Karpas-422 (cell line): ENCODE measurements at regions not wholly inside any gene's neighbourhood (a gene's known extent, or its start where the extent isn't known, plus 50 kb on each side); places are given as distances from the start of the nearest gene placed in this dataset.

Source experiments
- DNase-seq: peaks from one replicate; pipeline ENCODE4 v3.0.0-alpha.2; 2015
- H2AFZ ChIP-seq: fragments of 200-600 bp; sonication (generic); 2 replicates; pipeline ENCODE4 v1.6.1; 2014; ENCODE audit warnings: antibody characterized with exemption, low read length, mixed read lengths
- H3K27ac ChIP-seq: fragments of 200-600 bp; sonication (generic); 2 replicates; pipeline ENCODE4 v1.5.1; 2014; ENCODE audit warnings: mild to moderate bottlenecking, low read length, moderate library complexity
- H3K27me3 ChIP-seq: fragments of 200-600 bp; sonication (generic); 2 replicates; pipeline ENCODE4 v1.6.1; 2014; ENCODE audit warnings: low read length, mixed read lengths
- H3K36me3 ChIP-seq: fragments of 200-600 bp; sonication (generic); 2 replicates; pipeline ENCODE4 v1.6.1; 2014; ENCODE audit warnings: low read length, mixed read lengths; ENCODE audit not compliant: insufficient read depth
- H3K4me1 ChIP-seq: fragments of 200-600 bp; sonication (generic); 2 replicates; pipeline ENCODE4 v1.6.1; 2014; ENCODE audit warnings: mild to moderate bottlenecking, low read length, mixed read lengths
- H3K4me2 ChIP-seq: fragments of 200-600 bp; sonication (generic); 2 replicates; pipeline ENCODE4 v1.6.1; 2014; ENCODE audit warnings: low read length, low read depth, mild to moderate bottlenecking; ENCODE audit not compliant: poor library complexity, severe bottlenecking
- H3K4me3 ChIP-seq: fragments of 200-600 bp; sonication (generic); 2 replicates; pipeline ENCODE4 v1.5.1; 2014; ENCODE audit warnings: mild to moderate bottlenecking, antibody characterized with exemption, low read length, mixed read lengths
- H3K79me2 ChIP-seq: fragments of 200-600 bp; sonication (generic); 2 replicates; pipeline ENCODE4 v1.6.1; 2014; ENCODE audit warnings: mild to moderate bottlenecking, low read length, mixed read lengths
- H3K9ac ChIP-seq: fragments of 200-600 bp; sonication (generic); 2 replicates; pipeline ENCODE4 v1.6.0; 2014; ENCODE audit warnings: low read length
- H3K9me2 ChIP-seq: fragments of 200-600 bp; sonication (generic), shearing (Covaris generic); replicated peaks from 2 replicates; pipeline ENCODE4 v1.6.0; 2014; ENCODE audit warnings: mild to moderate bottlenecking, low read length, moderate library complexity; ENCODE audit not compliant: insufficient read depth
- H3K9me3 ChIP-seq: fragments of 300-700, 200-600 bp; sonication (generic); 2 replicates; pipeline ENCODE4 v1.6.1; 2014; ENCODE audit warnings: low read length, mixed read lengths
- H4K20me1 ChIP-seq: fragments of 200-600 bp; sonication (generic); 2 replicates; pipeline ENCODE4 v1.6.1; 2014; ENCODE audit warnings: mild to moderate bottlenecking, antibody characterized with exemption, low read length, low read depth; ENCODE audit not compliant: insufficient read depth

GRCh38 chr14:65940056-65940735 lies 527.7 kb downstream of the FUT8 start:
- H3K27me3 ChIP-seq, result no peaks in the 10 kb centered on the region
- no peaks in the 10 kb centered on the region for H3K36me3 ChIP-seq
- DNase-seq, result peak; percentile 81
- no peak overlapping the region for H3K27ac ChIP-seq
- no peak overlapping the region for H3K9ac ChIP-seq
- no peaks in the 10 kb centered on the region for H3K79me2 ChIP-seq
- no peak overlapping the region for H3K4me2 ChIP-seq
- H3K4me1 ChIP-seq, result peaks cover 4% of the 10 kb centered on the region
- H3K4me3 ChIP-seq, result no peak overlapping the region
- H4K20me1 ChIP-seq, result no peaks in the 10 kb centered on the region
- no peak overlapping the region for H2AFZ ChIP-seq
- H3K9me3 ChIP-seq, result no peaks in the 10 kb centered on the region
- no peaks in the 10 kb centered on the region for H3K9me2 ChIP-seq

GRCh38 chr14:65941091-65941490 lies 528.6 kb downstream of the FUT8 start:
- Histone ChIP-seq H2AFZ (no peak overlapping the region), H4K20me1 (no peaks in the 10 kb centered on the region), H3K79me2 (no peaks in the 10 kb centered on the region), H3K27ac (no peak overlapping the region), H3K4me3 (no peak overlapping the region), H3K9me2 (no peaks in the 10 kb centered on the region), H3K4me2 (no peak overlapping the region), H3K9me3 (no peaks in the 10 kb centered on the region), H3K9ac (no peak overlapping the region), H3K36me3 (no peaks in the 10 kb centered on the region), H3K4me1 (peaks cover 11% of the 10 kb centered on the region), H3K27me3 (no peaks in the 10 kb centered on the region)
- DNase-seq, result no peak

- Histone ChIP-seq H3K9ac (no peak overlapping the region), H3K4me3 (no peak overlapping the region), H4K20me1 (no peaks in the 10 kb centered on the region), H3K27ac (no peak overlapping the region), H3K4me2 (no peak overlapping the region), H2AFZ (no peak overlapping the region), H3K4me1 (peaks cover 19% of the 10 kb centered on the region), H3K36me3 (no peaks in the 10 kb centered on the region), H3K27me3 (no peaks in the 10 kb centered on the region), H3K79me2 (no peaks in the 10 kb centered on the region), H3K9me3 (no peaks in the 10 kb centered on the region), H3K9me2 (no peaks in the 10 kb centered on the region)
- DNase-seq, result no peak
These were observed 530.6 kb downstream of the FUT8 start for GRCh38 chr14:65943150-65943549.

- no peak overlapping the region for H3K27ac ChIP-seq
- no peaks in the 10 kb centered on the region for H3K79me2 ChIP-seq
- DNase-seq, result no peak
- H3K4me3 ChIP-seq, result no peak overlapping the region
- no peaks in the 10 kb centered on the region for H3K27me3 ChIP-seq
- H2AFZ ChIP-seq, result no peak overlapping the region
- H3K9me3 ChIP-seq, result no peaks in the 10 kb centered on the region
- no peak overlapping the region for H3K4me2 ChIP-seq
- peaks cover 19% of the 10 kb centered on the region for H3K4me1 ChIP-seq
- H3K9ac ChIP-seq, result no peak overlapping the region
- no peaks in the 10 kb centered on the region for H3K36me3 ChIP-seq
- H3K9me2 ChIP-seq, result no peaks in the 10 kb centered on the region
- no peaks in the 10 kb centered on the region for H4K20me1 ChIP-seq
These were observed 531.4 kb downstream of the FUT8 start for GRCh38 chr14:65943916-65944410.

- Histone ChIP-seq H2AFZ (no peak overlapping the region), H3K27ac (no peak overlapping the region), H3K4me3 (no peak overlapping the region), H3K9me2 (no peaks in the 10 kb centered on the region), H3K79me2 (no peaks in the 10 kb centered on the region), H3K4me1 (peaks cover 31% of the 10 kb centered on the region), H3K27me3 (no peaks in the 10 kb centered on the region), H4K20me1 (no peaks in the 10 kb centered on the region), H3K4me2 (no peak overlapping the region), H3K36me3 (no peaks in the 10 kb centered on the region), H3K9ac (no peak overlapping the region), H3K9me3 (no peaks in the 10 kb centered on the region)
- DNase-seq, result no peak
These were observed 532.8 kb downstream of the FUT8 start for GRCh38 chr14:65945327-65945726.

GRCh38 chr14:65946494-65946893 lies 534.0 kb downstream of the FUT8 start:
- Histone ChIP-seq H3K79me2 (no peaks in the 10 kb centered on the region), H4K20me1 (no peaks in the 10 kb centered on the region), H3K4me3 (no peak overlapping the region), H3K27me3 (peaks cover 1% of the 10 kb centered on the region; the same call in 1 of the 2 replicates), H3K9ac (no peak overlapping the region), H3K9me2 (no peaks in the 10 kb centered on the region), H3K36me3 (no peaks in the 10 kb centered on the region), H3K9me3 (no peaks in the 10 kb centered on the region), H2AFZ (no peak overlapping the region), H3K27ac (no peak overlapping the region), H3K4me1 (peaks cover 30% of the 10 kb centered on the region), H3K4me2 (peak overlapping the region; percentile 10)
- no peak for DNase-seq

GRCh38 chr14:65948302-65948701 lies 535.8 kb downstream of the FUT8 start:
- no peak overlapping the region for H3K4me3 ChIP-seq

GRCh38 chr14:65949711-65950516 lies 536.3 kb upstream of the CCDC196 start:
- Histone ChIP-seq H3K27me3 (peaks cover 2% of the 10 kb centered on the region; the same call in 1 of the 2 replicates), H3K4me2 (no peak overlapping the region), H3K4me1 (peaks cover 30% of the 10 kb centered on the region), H3K27ac (no peak overlapping the region), H3K36me3 (no peaks in the 10 kb centered on the region), H3K4me3 (no peak overlapping the region), H3K79me2 (no peaks in the 10 kb centered on the region), H3K9me2 (no peaks in the 10 kb centered on the region), H3K9ac (no peak overlapping the region), H3K9me3 (no peaks in the 10 kb centered on the region), H2AFZ (no peak overlapping the region), H4K20me1 (no peaks in the 10 kb centered on the region)
- no peak for DNase-seq

More at GRCh38 chr14:65948302-65948701, 535.8 kb downstream of the FUT8 start:
- no peak overlapping the region for H2AFZ ChIP-seq
- H3K27ac ChIP-seq, result no peak overlapping the region
- H3K9me3 ChIP-seq, result no peaks in the 10 kb centered on the region
- no peak for DNase-seq
- peaks cover 30% of the 10 kb centered on the region for H3K4me1 ChIP-seq
- H3K36me3 ChIP-seq, result no peaks in the 10 kb centered on the region
- H3K79me2 ChIP-seq, result no peaks in the 10 kb centered on the region
- no peaks in the 10 kb centered on the region for H3K9me2 ChIP-seq
- H3K27me3 ChIP-seq, result peaks cover 2% of the 10 kb centered on the region; the same call in 1 of the 2 replicates
- H3K4me2 ChIP-seq, result no peak overlapping the region
- no peaks in the 10 kb centered on the region for H4K20me1 ChIP-seq
- H3K9ac ChIP-seq, result no peak overlapping the region
